Stomach (tissue), 4 donors: ENCODE measurements at regions not wholly inside any gene's neighbourhood (a gene's known extent, or its start where the extent isn't known, plus 50 kb on each side); places are given as distances from the start of the nearest gene placed in this dataset.

Experiments
- CTCF ChIP-seq, 7 experiments: fragments of 450-650 bp in 4 of 7; fragments of 200-600 bp in 3 of 7; sonication (generic) in 3 of 7; IDR thresholded peaks; one replicate each; pipeline ENCODE4 v1.5.1; 2016 to 2019; ENCODE audit warnings: antibody characterized with exemption in 7 of 7, control low read depth in 2 of 7, mild to moderate bottlenecking in 1 of 7
- POLR2AphosphoS5 ChIP-seq, 3 donors: sonication (generic); formaldehyde crosslinking; IDR thresholded peaks; one replicate each; pipeline ENCODE4 v1.6.1; 2016; ENCODE audit warnings: antibody characterized with exemption in 3 of 3

GRCh38 chr6:90820436-90820835, 233.6 kb upstream of the MAP3K7 start:
- TF ChIP-seq CTCF (IDR thresholded peaks at IDR 0.05) (no peak), POLR2AphosphoS5 (IDR thresholded peaks at IDR 0.05) (no peak)
